A673 (cell line): ENCODE measurements at regions not wholly inside any gene's neighbourhood (a gene's known extent, or its start where the extent isn't known, plus 50 kb on each side); places are given as distances from the start of the nearest gene placed in this dataset.

ENCODE experiments used
- BruUV-seq: library from RNA; stranded (reverse); fragments of 400-500 nt; replicated peaks from 2 replicates; lab custom pipeline; 2021; lab: Mats Ljungman, UMichigan
- CTCF ChIA-PET: fragments of 300-600 bp; sonication (Branson Sonifier 250); formaldehyde crosslinking; loops from one replicate; lab custom pipeline; 2022; ENCODE audit warnings: antibody characterized with exemption; lab: Charles Lee
- POLR2A ChIA-PET: fragments of 300-600 bp; sonication (Branson Sonifier 250); formaldehyde crosslinking; loops from one replicate; lab custom pipeline; 2022; ENCODE audit warnings: antibody characterized with exemption; ENCODE audit not compliant: low non-redundant PET; lab: Charles Lee
- DNase-seq: peaks from one replicate; pipeline ENCODE4 v3.0.0-alpha.2; 2015; ENCODE audit warnings: low spot score
- H3K27ac ChIP-seq: fragments of 200-600 bp; sonication (generic); 2 replicates; pipeline ENCODE4 v1.5.1; 2016; ENCODE audit warnings: mixed run types, low read depth, mild to moderate bottlenecking, mixed read lengths, antibody characterized with exemption, low read length; ENCODE audit not compliant: poor library complexity, severe bottlenecking
- H3K27me3 ChIP-seq: fragments of 200-600 bp; sonication (generic); replicated peaks from 2 replicates; pipeline ENCODE4 v1.6.1; 2017; ENCODE audit warnings: mixed run types, low read depth, mild to moderate bottlenecking, mixed read lengths, antibody characterized with exemption, low read length; ENCODE audit not compliant: insufficient read depth, poor library complexity
- H3K36me3 ChIP-seq: fragments of 200-600 bp; sonication (generic); 2 replicates; pipeline ENCODE4 v1.6.1; 2016; ENCODE audit warnings: mixed run types, mild to moderate bottlenecking, mixed read lengths, antibody characterized with exemption, low read length; ENCODE audit not compliant: insufficient read depth, poor library complexity, severe bottlenecking
- H3K4me1 ChIP-seq: fragments of 200-600 bp; sonication (generic); 2 replicates; pipeline ENCODE4 v1.6.1; 2017; ENCODE audit warnings: mixed run types, mild to moderate bottlenecking, mixed read lengths, antibody characterized with exemption, low read length; ENCODE audit not compliant: insufficient read depth, poor library complexity, severe bottlenecking
- H3K4me3 ChIP-seq: fragments of 200-600 bp; sonication (generic); 2 replicates; pipeline ENCODE4 v1.5.1; 2016; ENCODE audit warnings: low read depth, mixed run types, mild to moderate bottlenecking, mixed read lengths, low read length; ENCODE audit not compliant: poor library complexity, severe bottlenecking
- H3K9me3 ChIP-seq: fragments of 200-600 bp; sonication (generic); 2 replicates; pipeline ENCODE4 v1.6.1; 2016; ENCODE audit warnings: mixed run types, low read depth, mild to moderate bottlenecking, mixed read lengths, antibody characterized with exemption, low read length; ENCODE audit not compliant: poor library complexity, severe bottlenecking
- CTCF ChIP-seq: fragments of 300-800, 200-600 bp; sonication (generic); conservative IDR thresholded peaks from 2 replicates; pipeline ENCODE4 v1.5.1; 2017; ENCODE audit warnings: low read depth, mild to moderate bottlenecking, antibody characterized with exemption, low read length, moderate library complexity, mixed read lengths
- EZH2 ChIP-seq: fragments of 200-600 bp; sonication (generic); IDR thresholded peaks from 2 replicates; pipeline ENCODE4 v1.6.1; 2017; ENCODE audit warnings: borderline replicate concordance, low read depth, mild to moderate bottlenecking, mixed read lengths, antibody characterized with exemption, low read length; ENCODE audit not compliant: poor library complexity, severe bottlenecking
- intact Hi-C: fragments of 100-400 bp; cut with micrococcal nuclease; formaldehyde crosslinking; loops from one replicate; pipeline ENCODE4 v1.10.0; 2022; ENCODE audit not compliant: unreplicated experiment

GRCh38 chr10:9858816-9859215, 1158.9 kb upstream of the CELF2 start:
- H3K36me3 ChIP-seq = no peaks in the 10 kb centered on the region
- no peak for DNase-seq
- intact Hi-C loops = no loop called here
- no peaks in the 10 kb centered on the region for H3K27me3 ChIP-seq
- no peak overlapping the region for H3K4me3 ChIP-seq
- no peak overlapping the region for H3K27ac ChIP-seq
- no peaks in the 10 kb centered on the region for H3K4me1 ChIP-seq
- TF ChIP-seq CTCF (no peak), EZH2 (no peak)
- H3K9me3 ChIP-seq = peaks cover 19% of the 10 kb centered on the region
- no TSS peak for BruUV-seq
- ChIA-PET POLR2A (no interaction called here), CTCF (no interaction called here)

- POLR2A ChIA-PET = no interaction called here
- peaks cover 24% of the 10 kb centered on the region for H3K9me3 ChIP-seq
- no peaks in the 10 kb centered on the region for H3K36me3 ChIP-seq
- CTCF ChIA-PET = no interaction called here
- no TSS peak for BruUV-seq
- intact Hi-C loops = no loop called here
- no peaks in the 10 kb centered on the region for H3K27me3 ChIP-seq
- no peak overlapping the region for H3K4me3 ChIP-seq
- TF ChIP-seq CTCF (no peak), EZH2 (no peak)
- H3K4me1 ChIP-seq = no peaks in the 10 kb centered on the region
- DNase-seq = no peak
- no peak overlapping the region for H3K27ac ChIP-seq
These were observed 1157.6 kb upstream of the CELF2 start for GRCh38 chr10:9860045-9860444.

GRCh38 chr10:9863559-9864121, 1154.0 kb upstream of the CELF2 start:
- H3K36me3 ChIP-seq = no peaks in the 10 kb centered on the region
- H3K4me1 ChIP-seq = no peaks in the 10 kb centered on the region
- no peak overlapping the region for H3K4me3 ChIP-seq
- CTCF ChIA-PET = no interaction called here
- no TSS peak for BruUV-seq
- intact Hi-C loops = no loop called here
- no peaks in the 10 kb centered on the region for H3K27me3 ChIP-seq
- H3K27ac ChIP-seq = no peak overlapping the region
- TF ChIP-seq EZH2 (no peak), CTCF (no peak)
- POLR2A ChIA-PET = no interaction called here
- peaks cover 30% of the 10 kb centered on the region for H3K9me3 ChIP-seq
- no peak for DNase-seq
